Thymus (tissue), 11 donors: ENCODE measurements at regions not wholly inside any gene's neighbourhood (a gene's known extent, or its start where the extent isn't known, plus 50 kb on each side); places are given as distances from the start of the nearest gene placed in this dataset.
A peak's percentile ranks its signal among the peaks of the same experiment; 100 is the strongest.

Source experiments
- DNase-seq, 9 donors: peaks; one replicate each; pipeline ENCODE4 v3.0.0-alpha.2; 2013; ENCODE audit warnings: low spot score in 9 of 9, low read depth in 6 of 9, missing footprints in 1 of 9
- H3K27ac ChIP-seq, 2 donors: one replicate each; pipeline ENCODE4 v1.5.1; 2013; ENCODE audit warnings: control low read depth in 1 of 2, low read depth in 1 of 2, low read length in 1 of 2, mild to moderate bottlenecking in 1 of 2, moderate library complexity in 1 of 2
- H3K27me3 ChIP-seq, 2 donors: one replicate each; pipeline ENCODE4 v1.5.1; 2013; ENCODE audit warnings: low read length in 1 of 2; ENCODE audit not compliant: control insufficient read depth in 2 of 2, insufficient read depth in 1 of 2
- H3K36me3 ChIP-seq, 2 donors: one replicate each; pipeline ENCODE4 v1.5.1; 2013; ENCODE audit warnings: low read length in 1 of 2, mild to moderate bottlenecking in 1 of 2, moderate library complexity in 1 of 2; ENCODE audit not compliant: control insufficient read depth in 2 of 2, insufficient read depth in 2 of 2
- H3K4me1 ChIP-seq, 2 donors: one replicate each; pipeline ENCODE4 v1.5.1; 2013; ENCODE audit warnings: low read length in 2 of 2; ENCODE audit not compliant: control insufficient read depth in 2 of 2, insufficient read depth in 2 of 2
- H3K4me3 ChIP-seq, 2 donors: one replicate each; pipeline ENCODE4 v1.5.1; 2013; ENCODE audit warnings: low read length in 2 of 2, control low read depth in 1 of 2, mild to moderate bottlenecking in 1 of 2
- H3K9me3 ChIP-seq, 2 donors: one replicate each; pipeline ENCODE4 v1.5.1; 2013; ENCODE audit warnings: low read length in 1 of 2, mild to moderate bottlenecking in 1 of 2; ENCODE audit not compliant: control insufficient read depth in 2 of 2, insufficient read depth in 1 of 2
- WGBS: extraction: QIAGEN DNeasy Blood & Tissue Kit; methylation state at CpG from one replicate; pipeline ENCODE4 v1.1.7; 2013; 5-methylcytosine and 5-hydroxymethylcytosine counted together
- donor health status: healthy.

- Histone ChIP-seq H3K27ac (peak overlapping the region in 1 of 2 donors; percentile 60), H3K27me3 (peaks cover 70 to 95% of the 10 kb centered on the region in 2 donors), H3K4me3 (peak overlapping the region; percentile 39 to 65), H3K9me3 (peaks cover 0 to 19% of the 10 kb centered on the region in 2 donors), H3K4me1 (peaks cover 20 to 47% of the 10 kb centered on the region in 2 donors), H3K36me3 (no peaks in the 10 kb centered on the region)
- DNase-seq: peak in 4 of 9 donors; percentile 24 to 53 (median 36)
- 1% methylated on average over 95 of the region's 95 CpGs for WGBS
Measured at GRCh38 chr17:81345228-81346089, 49.8 kb upstream of the BAHCC1 start.
